ENCODE measurements at regions not wholly inside any gene's neighbourhood (a gene's known extent, or its start where the extent isn't known, plus 50 kb on each side); places are given as distances from the start of the nearest gene placed in this dataset.

- TF ChIP-seq EZH2phosphoT487 (IDR thresholded peaks at IDR 0.05; ENCODE audit: low read depth) (no peak), CTCF (IDR thresholded peaks at IDR 0.05; ENCODE audit: low read depth, low read length) (no peak)
- H3K27ac ChIP-seq (ENCODE audit: low read length): no peak overlapping the region
- H3K27me3 ChIP-seq (ENCODE audit: low read depth, low read length): no peaks in the 10 kb centered on the region
- no peak overlapping the region for H3K9ac ChIP-seq (ENCODE audit: low read length)
- H3K9me3 ChIP-seq (ENCODE audit: insufficient read depth, low read length): no peaks in the 10 kb centered on the region; the same call in 1 of the 2 replicates
- no peak overlapping the region for H2AFZ ChIP-seq (ENCODE audit: low read depth, low read length)
- H3K4me3 ChIP-seq (ENCODE audit: low read length): no peak overlapping the region
- H3K36me3 ChIP-seq (replicated peaks; ENCODE audit: low read depth, low read length): no peaks in the 10 kb centered on the region
- no peak overlapping the region for H3K4me2 ChIP-seq (ENCODE audit: low read length)
- H3K79me2 ChIP-seq (ENCODE audit: low read length): no peaks in the 10 kb centered on the region
- no peaks in the 10 kb centered on the region for H3K4me1 ChIP-seq (ENCODE audit: low read length)
- H4K20me1 ChIP-seq (ENCODE audit: insufficient read depth, low read length): no peaks in the 10 kb centered on the region
These were observed 781.9 kb downstream of the GALR1 start for GRCh38 chr18:78031589-78031988.

DNA sequence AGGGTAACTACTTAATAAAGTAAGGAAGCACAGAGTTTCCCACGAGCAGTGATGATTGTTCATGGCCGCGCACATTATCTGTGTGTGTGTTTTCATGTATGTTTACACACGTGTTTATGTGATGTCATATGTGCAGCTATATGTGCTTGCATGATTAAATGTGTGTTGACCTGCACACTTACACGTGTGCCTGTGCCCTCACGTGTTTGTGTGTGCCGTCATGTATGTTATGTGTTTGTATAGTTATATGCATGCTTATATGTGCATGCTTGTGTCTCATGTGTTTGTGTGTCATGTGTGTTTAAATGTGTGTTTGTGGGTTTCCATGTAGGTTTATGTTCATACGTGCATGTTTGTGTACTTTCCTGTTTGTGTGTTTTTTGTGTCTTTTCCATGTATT lies 782.3 kb downstream of the GALR1 start:
- no peaks in the 10 kb centered on the region for H3K27me3 ChIP-seq (ENCODE audit: low read depth, low read length)
- H3K4me1 ChIP-seq (ENCODE audit: low read length): no peaks in the 10 kb centered on the region
- H3K9me3 ChIP-seq (ENCODE audit: insufficient read depth, low read length): no peaks in the 10 kb centered on the region; the same call in 1 of the 2 replicates
- H4K20me1 ChIP-seq (ENCODE audit: insufficient read depth, low read length): no peaks in the 10 kb centered on the region
- no peak overlapping the region for H3K4me3 ChIP-seq (ENCODE audit: low read length)
- TF ChIP-seq CTCF (IDR thresholded peaks at IDR 0.05; ENCODE audit: low read depth, low read length): no peak
- H3K9ac ChIP-seq (ENCODE audit: low read length): no peak overlapping the region
- H3K4me2 ChIP-seq (ENCODE audit: low read length): no peak overlapping the region
- no peaks in the 10 kb centered on the region for H3K79me2 ChIP-seq (ENCODE audit: low read length)
- no peaks in the 10 kb centered on the region for H3K36me3 ChIP-seq (replicated peaks; ENCODE audit: low read depth, low read length)
- no peak overlapping the region for H3K27ac ChIP-seq (ENCODE audit: low read length)
- no peak overlapping the region for H2AFZ ChIP-seq (ENCODE audit: low read depth, low read length)

- TF ChIP-seq EZH2phosphoT487 (IDR thresholded peaks at IDR 0.05; ENCODE audit: low read depth) (no peak), CTCF (IDR thresholded peaks at IDR 0.05; ENCODE audit: low read depth, low read length) (no peak)
- Histone ChIP-seq H3K27ac (ENCODE audit: low read length) (no peak overlapping the region), H3K4me2 (ENCODE audit: low read length) (no peak overlapping the region)
These were observed 782.9 kb downstream of the GALR1 start for GRCh38 chr18:78032574-78032973.

GRCh38 chr18:78034755-78035154 lies 785.1 kb downstream of the GALR1 start:
- H3K36me3 ChIP-seq (replicated peaks; ENCODE audit: low read depth, low read length): no peaks in the 10 kb centered on the region
- H3K79me2 ChIP-seq (ENCODE audit: low read length): no peaks in the 10 kb centered on the region
- H3K9me3 ChIP-seq (ENCODE audit: insufficient read depth, low read length): no peaks in the 10 kb centered on the region; the same call in 1 of the 2 replicates
- TF ChIP-seq CTCF (IDR thresholded peaks at IDR 0.05; ENCODE audit: low read depth, low read length) (no peak), EZH2phosphoT487 (IDR thresholded peaks at IDR 0.05; ENCODE audit: low read depth) (no peak)
- no peaks in the 10 kb centered on the region for H4K20me1 ChIP-seq (ENCODE audit: insufficient read depth, low read length)
- no peaks in the 10 kb centered on the region for H3K4me1 ChIP-seq (ENCODE audit: low read length)
- no peak overlapping the region for H3K9ac ChIP-seq (ENCODE audit: low read length)
- no peak overlapping the region for H3K27ac ChIP-seq (ENCODE audit: low read length)
- no peak overlapping the region for H2AFZ ChIP-seq (ENCODE audit: low read depth, low read length)
- H3K27me3 ChIP-seq (ENCODE audit: low read depth, low read length): no peaks in the 10 kb centered on the region
- H3K4me2 ChIP-seq (ENCODE audit: low read length): no peak overlapping the region
- H3K4me3 ChIP-seq (ENCODE audit: low read length): no peak overlapping the region

More at GRCh38 chr18:78032574-78032973, 782.9 kb downstream of the GALR1 start:
- no peaks in the 10 kb centered on the region for H3K36me3 ChIP-seq (replicated peaks; ENCODE audit: low read depth, low read length)
- H3K9ac ChIP-seq (ENCODE audit: low read length): no peak overlapping the region
- no peak overlapping the region for H3K4me3 ChIP-seq (ENCODE audit: low read length)
- H3K27me3 ChIP-seq (ENCODE audit: low read depth, low read length): no peaks in the 10 kb centered on the region
- no peaks in the 10 kb centered on the region for H4K20me1 ChIP-seq (ENCODE audit: insufficient read depth, low read length)
- H3K79me2 ChIP-seq (ENCODE audit: low read length): no peaks in the 10 kb centered on the region
- no peak overlapping the region for H2AFZ ChIP-seq (ENCODE audit: low read depth, low read length)
- H3K4me1 ChIP-seq (ENCODE audit: low read length): no peaks in the 10 kb centered on the region
- H3K9me3 ChIP-seq (ENCODE audit: insufficient read depth, low read length): no peaks in the 10 kb centered on the region; the same call in 1 of the 2 replicates
